Liver (tissue), 8 donors: ENCODE measurements at regions not wholly inside any gene's neighbourhood (a gene's known extent, or its start where the extent isn't known, plus 50 kb on each side); places are given as distances from the start of the nearest gene placed in this dataset.

Experiments used
- DNase-seq: peaks from one replicate; pipeline ENCODE4 v3.0.0-alpha.2; 2017; ENCODE audit warnings: low spot score
- H3K27ac ChIP-seq, 2 donors: one replicate each; pipeline ENCODE4 v1.7.0; 2013; ENCODE audit warnings: inconsistent platforms in 2 of 2, low read length in 2 of 2, control low read depth in 1 of 2, low read depth in 1 of 2, mild to moderate bottlenecking in 1 of 2
- H3K27me3 ChIP-seq, 4 donors: one replicate each; pipeline versions ENCODE4 v1.6.1 to v1.7.0; 2013; ENCODE audit warnings: low read length in 3 of 4, inconsistent platforms in 1 of 4, mild to moderate bottlenecking in 1 of 4, moderate library complexity in 1 of 4; ENCODE audit not compliant: control insufficient read depth in 4 of 4, insufficient read depth in 4 of 4
- H3K36me3 ChIP-seq, 4 donors: one replicate each; pipeline versions ENCODE4 v1.6.1 to v1.7.0; 2013; ENCODE audit warnings: low read length in 3 of 4, mild to moderate bottlenecking in 3 of 4, low read depth in 1 of 4, moderate library complexity in 1 of 4; ENCODE audit not compliant: control insufficient read depth in 4 of 4, insufficient read depth in 3 of 4
- H3K4me1 ChIP-seq, 4 donors: one replicate each; pipeline versions ENCODE4 v1.6.1 to v1.7.0; 2013; ENCODE audit warnings: low read length in 3 of 4, mild to moderate bottlenecking in 3 of 4, moderate library complexity in 1 of 4; ENCODE audit not compliant: control insufficient read depth in 4 of 4, insufficient read depth in 4 of 4
- H3K4me3 ChIP-seq, 3 donors: one replicate each; pipeline versions ENCODE4 v1.6.1 to v1.7.0; 2013; ENCODE audit warnings: low read length in 3 of 3, control low read depth in 1 of 3, low read depth in 1 of 3, mild to moderate bottlenecking in 1 of 3
- H3K9ac ChIP-seq, 2 donors: one replicate each; pipeline ENCODE4 v1.7.0; 2013; ENCODE audit warnings: low read length in 2 of 2, mild to moderate bottlenecking in 2 of 2, moderate library complexity in 2 of 2, control low read depth in 1 of 2, low read depth in 1 of 2
- H3K9me3 ChIP-seq, 4 donors: one replicate each; pipeline versions ENCODE4 v1.6.1 to v1.7.0; 2013; ENCODE audit warnings: low read length in 3 of 4; ENCODE audit not compliant: control insufficient read depth in 4 of 4
- ATF3 ChIP-seq: IDR thresholded peaks from 2 replicates; pipeline ENCODE4 v1.6.1; 2016; ENCODE audit warnings: antibody characterized with exemption
- CTCF ChIP-seq: fragments of 150-350 bp; IDR thresholded peaks from 2 replicates; pipeline ENCODE4 v1.5.1; 2017; ENCODE audit warnings: improper control_type of control experiment, low read depth, low read length; ENCODE audit not compliant: missing input control
- EGR1 ChIP-seq, 2 donors: IDR thresholded peaks; 2 replicates each; pipeline ENCODE4 v1.6.1; 2016 to 2018; ENCODE audit warnings: antibody characterized with exemption in 2 of 2, low read depth in 2 of 2
- FOXA1 ChIP-seq: IDR thresholded peaks from 2 replicates; pipeline ENCODE4 v1.6.1; 2016; ENCODE audit warnings: antibody characterized with exemption
- FOXA2 ChIP-seq: IDR thresholded peaks from 2 replicates; pipeline ENCODE4 v1.6.1; 2016; ENCODE audit warnings: antibody characterized with exemption
- GABPA ChIP-seq, 2 donors: IDR thresholded peaks in 1 of 2; conservative IDR thresholded peaks in 1 of 2; 2 replicates each; pipeline ENCODE4 v1.6.1; 2016; ENCODE audit warnings: antibody characterized with exemption in 2 of 2, mild to moderate bottlenecking in 1 of 2, moderate library complexity in 1 of 2
- HNF4A ChIP-seq, 2 donors: conservative IDR thresholded peaks; 2 replicates each; pipeline ENCODE4 v1.6.1; 2016; ENCODE audit warnings: antibody characterized with exemption in 2 of 2, mild to moderate bottlenecking in 2 of 2
- HNF4G ChIP-seq: IDR thresholded peaks from 2 replicates; pipeline ENCODE4 v1.6.1; 2016; ENCODE audit warnings: antibody characterized with exemption
- JUND ChIP-seq, 2 donors: IDR thresholded peaks; 2 replicates each; pipeline ENCODE4 v1.6.1; 2016; ENCODE audit warnings: antibody characterized with exemption in 2 of 2
- MAX ChIP-seq: IDR thresholded peaks from 2 replicates; pipeline ENCODE4 v1.6.1; 2016; ENCODE audit warnings: antibody characterized with exemption
- NR2F2 ChIP-seq: IDR thresholded peaks from 2 replicates; pipeline ENCODE4 v1.6.1; 2016; ENCODE audit warnings: antibody characterized with exemption
- RAD21 ChIP-seq, 2 donors: IDR thresholded peaks; 2 replicates each; pipeline ENCODE4 v1.6.1; 2016; ENCODE audit warnings: antibody characterized with exemption in 2 of 2, mild to moderate bottlenecking in 2 of 2
- RXRA ChIP-seq, 2 donors: IDR thresholded peaks; 2 replicates each; pipeline ENCODE4 v1.6.1; 2017 to 2018; ENCODE audit warnings: antibody characterized with exemption in 2 of 2, mild to moderate bottlenecking in 1 of 2
- SP1 ChIP-seq: IDR thresholded peaks from 2 replicates; pipeline ENCODE4 v1.6.1; 2018; ENCODE audit warnings: antibody characterized with exemption, mild to moderate bottlenecking
- TAF1 ChIP-seq: conservative IDR thresholded peaks from 2 replicates; pipeline ENCODE4 v1.6.1; 2016; ENCODE audit warnings: antibody characterized with exemption, mild to moderate bottlenecking
- YY1 ChIP-seq: IDR thresholded peaks from 2 replicates; pipeline ENCODE4 v1.6.1; 2016; ENCODE audit warnings: antibody characterized with exemption, mild to moderate bottlenecking
- ZBTB33 ChIP-seq: IDR thresholded peaks from 2 replicates; pipeline ENCODE4 v1.6.1; 2016; ENCODE audit warnings: antibody characterized with exemption
- WGBS: extraction: QIAGEN DNeasy Blood & Tissue Kit; methylation state at CpG from one replicate; pipeline ENCODE4 v1.1.7; 2013; 5-methylcytosine and 5-hydroxymethylcytosine counted together
- donor health status: healthy.
- donor health status: healthy.
- donor health status: healthy.
- donor health status: healthy.
- donor health status: healthy.

- Histone ChIP-seq H3K9ac (no peak overlapping the region), H3K4me3 (no peak overlapping the region), H3K27ac (no peak overlapping the region), H3K36me3 (no peaks in the 10 kb centered on the region), H3K4me1 (no peaks in the 10 kb centered on the region), H3K27me3 (no peaks in the 10 kb centered on the region), H3K9me3 (no peaks in the 10 kb centered on the region)
- DNase-seq: no peak
- 94% methylated on average over 1 of the region's 1 CpG for WGBS
- TF ChIP-seq EGR1 (IDR thresholded peaks at IDR 0.05; ENCODE audit: low read depth in 2 of 2): no peak
- TF ChIP-seq TAF1: no peak
- no peak for TF ChIP-seq RXRA (IDR thresholded peaks at IDR 0.05)
Measured at GRCh38 chr5:43875741-43876140, 272.8 kb downstream of the NNT start.

- Histone ChIP-seq H3K9ac (no peak overlapping the region), H3K9me3 (no peaks in the 10 kb centered on the region), H3K36me3 (no peaks in the 10 kb centered on the region), H3K4me3 (no peak overlapping the region), H3K27ac (no peak overlapping the region), H3K4me1 (no peaks in the 10 kb centered on the region), H3K27me3 (no peaks in the 10 kb centered on the region)
- TF ChIP-seq HNF4G: no peak
- no peak for TF ChIP-seq ZBTB33
- TF ChIP-seq JUND (IDR thresholded peaks at IDR 0.05): no peak
- TF ChIP-seq HNF4A (conservative IDR thresholded peaks at IDR 0.05): no peak
- no peak for TF ChIP-seq CTCF
- TF ChIP-seq RAD21 (IDR thresholded peaks at IDR 0.05): no peak
- no peak for TF ChIP-seq TAF1
- TF ChIP-seq ATF3: no peak
- no peak for TF ChIP-seq FOXA2
- TF ChIP-seq FOXA1: no peak
- TF ChIP-seq EGR1 (IDR thresholded peaks at IDR 0.05; ENCODE audit: low read depth in 2 of 2): no peak
- no peak for TF ChIP-seq MAX
- TF ChIP-seq GABPA (IDR thresholded peaks at IDR 0.05 in 1 of 2, conservative IDR thresholded peaks at IDR 0.05 in 1 of 2): no peak
- TF ChIP-seq NR2F2: no peak
- no peak for TF ChIP-seq SP1
- TF ChIP-seq YY1: no peak
- DNase-seq: no peak
- WGBS: 38% methylated on average over 3 of the region's 3 CpGs
Measured at GRCh38 chr5:43874772-43875171, 271.8 kb downstream of the NNT start.

- no peak overlapping the region for H3K27ac ChIP-seq
- WGBS: 42% methylated on average over 1 of the region's 1 CpG
- H3K4me1 ChIP-seq: no peaks in the 10 kb centered on the region
- H3K4me3 ChIP-seq: no peak overlapping the region
- no peaks in the 10 kb centered on the region for H3K36me3 ChIP-seq
- H3K9ac ChIP-seq: no peak overlapping the region
- DNase-seq: no peak
- no peaks in the 10 kb centered on the region for H3K9me3 ChIP-seq
- TF ChIP-seq EGR1 (IDR thresholded peaks at IDR 0.05; ENCODE audit: low read depth in 2 of 2): no peak
- TF ChIP-seq JUND (IDR thresholded peaks at IDR 0.05): no peak
- no peak for TF ChIP-seq SP1
- TF ChIP-seq FOXA1: no peak
- TF ChIP-seq RXRA (IDR thresholded peaks at IDR 0.05): no peak
- TF ChIP-seq YY1: no peak
- no peaks in the 10 kb centered on the region for H3K27me3 ChIP-seq
Measured at GRCh38 chr5:43873791-43874190, 270.8 kb downstream of the NNT start.
